Dermis microvascular lymphatic vessel endothelial cell (primary cell): ENCODE measurements at regions not wholly inside any gene's neighbourhood (a gene's known extent, or its start where the extent isn't known, plus 50 kb on each side); places are given as distances from the start of the nearest gene placed in this dataset.

Source experiments
- DNase-seq, 2 donors: peaks; one replicate each; pipeline versions ENCODE4 v3.0.0 to v3.0.0-alpha.2; 2010; ENCODE audit warnings: low read depth in 2 of 2

DNA sequence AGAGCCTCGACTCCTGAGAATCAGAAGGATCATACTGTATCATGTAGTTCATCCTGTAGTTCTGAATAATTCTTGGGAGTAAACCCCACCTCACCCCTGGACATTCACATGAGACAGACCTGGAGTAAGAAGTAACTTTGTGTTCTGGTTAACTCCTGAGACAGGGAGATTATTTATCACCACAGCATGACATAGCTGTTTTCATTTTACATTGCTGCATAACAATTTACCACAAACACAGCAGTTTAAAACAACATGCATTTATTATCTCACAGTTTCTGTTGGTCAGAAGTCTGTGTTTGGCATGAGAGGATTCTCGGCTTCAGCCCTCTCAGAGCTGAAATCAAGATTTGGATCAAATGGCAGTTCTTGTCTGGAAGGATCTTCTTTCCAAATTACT lies 855.8 kb upstream of the FANCL start:
- DNase-seq = no peak

DNA sequence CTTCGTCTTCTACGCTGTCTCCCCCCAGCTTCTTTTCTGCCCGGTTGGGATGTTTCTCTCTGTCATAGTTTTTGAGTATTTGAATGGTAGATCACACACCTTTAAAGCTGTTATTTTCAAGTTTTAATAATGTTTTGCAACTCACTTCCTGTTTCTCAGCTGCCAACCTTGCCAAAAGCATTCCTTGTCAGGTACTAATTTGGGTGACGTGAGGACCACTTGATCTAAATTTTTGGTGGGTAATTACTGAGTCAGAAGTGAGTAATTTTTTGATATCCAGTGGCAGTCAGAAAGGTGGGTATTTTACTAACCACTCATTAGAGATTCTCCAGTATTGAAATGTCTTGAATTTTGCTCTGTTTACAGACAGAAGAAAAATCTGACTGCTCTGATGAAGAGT lies 852.4 kb upstream of the FANCL start:
- no peak for DNase-seq

GRCh38 chr2:59084326-59084725 lies 843.2 kb upstream of the FANCL start:
- DNase-seq = no peak

- DNase-seq = no peak
These were observed 842.1 kb upstream of the FANCL start for GRCh38 chr2:59083075-59083828.

GRCh38 chr2:59082657-59083056 lies 841.5 kb upstream of the FANCL start:
- DNase-seq = no peak

DNA sequence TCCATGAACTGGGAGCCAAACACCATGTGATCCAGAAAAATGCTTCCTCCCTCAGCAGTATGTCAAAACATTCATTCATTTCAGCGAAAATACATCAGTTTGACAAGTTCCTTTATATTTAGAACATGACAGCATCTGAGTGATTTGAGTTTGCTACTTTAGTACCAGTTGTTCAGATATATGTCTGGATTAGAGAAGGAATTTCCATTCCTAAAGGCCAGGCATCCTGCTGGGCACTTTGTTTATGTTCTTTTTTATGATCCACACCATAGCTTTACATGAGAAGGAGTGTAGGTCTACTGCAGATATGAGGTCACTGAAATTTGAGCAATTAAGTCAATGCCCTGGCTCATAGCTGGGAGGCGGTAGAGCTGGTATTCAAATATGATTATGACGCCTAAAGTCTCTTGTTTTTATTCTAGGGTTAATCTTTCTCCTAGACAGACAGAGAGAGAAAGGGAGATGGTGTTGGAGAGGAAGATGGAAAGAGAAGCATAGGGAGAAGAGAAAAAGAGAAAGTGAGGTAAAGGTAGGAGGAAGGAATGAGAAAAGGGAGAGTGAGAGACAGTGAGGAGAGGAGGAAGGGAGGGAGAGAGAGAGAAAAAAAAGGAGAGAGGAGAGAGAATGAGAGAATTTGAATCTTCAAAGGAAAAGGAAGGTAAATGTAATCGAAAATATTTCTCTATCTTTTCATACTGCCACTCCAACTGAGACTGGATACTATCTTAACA lies 839.5 kb upstream of the FANCL start:
- DNase-seq = no peak

DNA sequence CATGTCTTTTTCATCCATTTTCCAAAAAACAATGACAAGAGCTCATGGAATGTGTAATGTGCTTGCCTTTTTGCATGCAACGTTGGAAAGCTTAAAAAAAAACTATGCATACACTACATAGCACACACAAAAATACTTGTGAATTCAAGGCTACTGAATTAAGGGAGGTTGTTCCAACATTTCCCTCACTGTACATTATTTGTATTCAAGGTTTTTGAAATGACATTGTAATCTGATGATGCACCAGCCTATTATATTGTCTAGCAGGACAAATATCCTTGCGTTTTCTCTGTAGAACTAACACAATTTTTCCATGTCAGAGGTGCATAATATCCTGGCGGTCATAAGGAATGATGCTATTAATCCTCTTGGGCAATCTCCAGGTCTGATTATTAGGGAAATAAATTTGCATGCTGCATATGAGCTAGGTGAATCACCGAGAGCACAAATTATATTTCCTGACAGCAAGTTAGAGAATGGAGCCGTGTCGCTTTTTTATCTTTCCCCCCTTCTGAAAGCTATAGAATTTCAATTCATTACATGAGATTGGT lies 836.9 kb upstream of the FANCL start:
- no peak for DNase-seq

- no peak for DNase-seq
These were observed 836.1 kb upstream of the FANCL start for GRCh38 chr2:59077026-59077725.

DNA sequence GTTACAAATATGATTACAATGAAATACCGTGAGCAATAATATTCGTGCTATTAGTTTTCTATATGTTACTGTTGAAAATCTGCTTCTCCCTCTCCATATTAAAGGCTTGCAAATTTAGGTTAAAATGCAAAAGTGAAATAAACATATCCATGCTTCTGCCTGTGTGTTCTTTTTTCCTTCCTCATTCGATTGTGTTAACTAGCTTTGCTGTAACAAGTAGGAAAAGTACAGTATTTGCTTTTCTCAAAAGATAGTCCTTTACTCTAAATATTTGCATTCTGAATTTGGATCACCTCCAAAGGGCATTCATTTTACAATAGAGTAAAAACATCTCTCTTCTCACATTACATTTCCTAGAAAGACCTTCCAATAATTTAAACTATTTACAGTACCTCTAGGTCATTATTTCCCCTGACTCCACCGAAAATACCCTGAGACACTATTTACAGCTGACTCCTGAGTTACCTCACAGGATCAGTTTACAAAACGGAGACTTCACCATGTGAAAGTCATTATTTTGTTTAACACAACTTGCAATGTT lies 835.0 kb upstream of the FANCL start:
- DNase-seq = no peak

DNA sequence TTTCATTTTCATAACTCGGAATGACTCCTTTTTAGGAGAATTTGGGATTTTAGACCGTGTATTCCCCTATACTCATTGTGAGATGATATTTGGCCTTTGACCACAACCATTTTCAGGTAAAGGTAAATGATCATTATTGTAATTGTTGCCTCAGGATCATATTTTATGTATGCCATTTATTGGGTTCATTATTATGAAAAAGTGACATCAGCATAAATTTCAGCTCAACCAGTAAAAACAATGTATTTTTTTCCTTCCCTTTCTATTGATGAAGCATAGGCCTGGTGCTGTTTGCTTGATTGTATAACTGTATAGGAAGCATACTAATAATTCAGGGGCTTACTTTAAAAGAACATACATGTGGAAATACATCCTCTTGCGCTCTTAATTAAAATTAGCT lies 832.9 kb upstream of the FANCL start:
- DNase-seq = no peak

GRCh38 chr2:59073286-59073685 lies 832.2 kb upstream of the FANCL start:
- no peak for DNase-seq

GRCh38 chr2:59068255-59068654 lies 827.1 kb upstream of the FANCL start:
- DNase-seq = no peak

DNA sequence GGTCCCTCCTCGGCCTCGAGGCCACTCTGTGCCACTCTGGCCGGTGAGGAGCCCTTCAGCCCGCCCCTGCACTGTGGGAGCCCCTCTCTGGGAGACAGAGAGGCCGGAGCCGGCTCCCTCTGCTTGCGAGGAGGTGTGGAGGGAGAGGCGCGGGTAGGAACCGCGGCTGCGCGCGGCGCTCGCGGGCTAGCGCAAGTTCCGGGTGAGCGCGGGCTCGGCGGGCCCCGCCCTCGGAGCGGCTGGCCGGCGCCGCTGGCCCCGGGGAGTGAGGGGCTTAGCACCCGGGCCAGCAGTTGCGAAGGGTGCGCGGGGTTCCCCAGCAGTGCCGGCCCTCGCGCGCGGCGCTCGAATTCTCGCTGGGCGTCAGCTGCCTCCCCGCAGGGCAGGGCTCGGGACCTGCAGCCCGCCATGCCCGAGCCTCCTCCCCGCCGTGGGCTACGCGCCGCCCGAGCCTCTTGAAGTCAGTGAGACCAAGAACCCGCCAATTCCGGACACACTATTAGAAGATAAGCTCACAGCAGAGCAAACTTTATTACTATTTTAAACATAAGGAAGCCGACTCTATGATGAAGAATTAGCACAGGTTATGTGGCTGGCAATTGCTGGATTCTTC lies 825.8 kb upstream of the FANCL start:
- DNase-seq = no peak

- DNase-seq = no peak
These were observed 806.4 kb upstream of the FANCL start for GRCh38 chr2:59047373-59047995.

DNA sequence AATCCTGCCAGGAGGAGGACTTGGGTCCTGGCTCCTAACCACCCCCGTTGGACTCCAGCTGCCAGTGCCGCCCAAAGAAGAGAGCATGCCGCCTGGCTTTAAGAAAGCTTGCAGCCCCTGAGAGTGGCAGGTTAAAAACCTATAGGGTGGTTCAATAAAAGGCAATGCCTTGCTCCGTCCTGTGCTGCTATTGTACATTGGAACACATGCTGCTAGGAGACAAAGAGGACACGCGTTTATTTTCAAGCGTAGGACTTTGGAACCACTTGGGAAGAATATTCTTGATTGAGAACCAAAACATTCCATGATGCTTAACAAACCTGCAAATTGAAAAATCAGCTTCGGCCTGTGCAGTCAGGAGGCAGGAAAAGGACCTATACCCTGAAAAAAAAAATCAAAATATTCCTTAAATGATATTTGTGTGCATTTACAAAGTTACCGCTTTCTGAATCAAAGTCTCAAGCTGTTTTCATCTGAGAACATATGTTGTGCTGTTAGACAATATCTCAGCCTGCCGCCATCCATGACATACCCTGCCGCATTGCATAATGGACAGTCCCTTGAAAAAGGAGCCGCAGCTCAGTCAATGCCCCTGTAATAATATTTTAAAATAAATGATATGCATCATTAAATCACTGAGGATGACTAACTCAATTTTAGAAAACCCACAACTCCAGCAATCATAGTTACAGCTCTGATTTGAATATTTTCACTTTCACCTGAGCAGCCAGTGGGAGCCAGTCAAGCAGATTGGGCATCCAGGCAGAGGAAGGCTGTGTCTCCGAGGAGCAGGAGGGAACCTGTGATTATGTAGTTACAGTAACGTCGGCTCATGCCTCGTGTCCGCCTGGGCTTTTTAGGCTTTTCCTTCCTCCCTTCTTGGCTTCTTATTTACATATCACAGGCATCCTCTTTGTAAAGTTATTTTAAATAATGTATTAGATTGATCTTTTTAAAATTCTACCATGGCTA lies 805.6 kb upstream of the FANCL start:
- no peak for DNase-seq

DNA sequence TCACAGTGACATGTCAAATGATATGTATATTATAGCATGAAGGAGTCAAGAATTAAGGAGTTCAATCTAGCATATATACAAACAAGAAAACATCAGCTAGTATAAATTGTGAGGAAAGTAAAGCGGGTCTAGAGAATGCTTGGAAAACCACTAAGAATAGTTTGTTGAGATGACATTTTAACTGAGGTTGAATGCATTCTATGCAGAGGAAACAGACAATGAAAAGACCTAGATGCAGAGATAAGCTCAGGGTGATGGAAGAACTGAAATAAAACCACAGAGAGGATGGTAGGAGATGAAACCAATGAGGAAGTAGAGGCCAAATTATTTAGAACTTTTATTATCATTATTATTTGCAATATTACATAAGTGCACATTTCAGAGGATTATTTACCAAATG lies 803.6 kb upstream of the FANCL start:
- DNase-seq = no peak

DNA sequence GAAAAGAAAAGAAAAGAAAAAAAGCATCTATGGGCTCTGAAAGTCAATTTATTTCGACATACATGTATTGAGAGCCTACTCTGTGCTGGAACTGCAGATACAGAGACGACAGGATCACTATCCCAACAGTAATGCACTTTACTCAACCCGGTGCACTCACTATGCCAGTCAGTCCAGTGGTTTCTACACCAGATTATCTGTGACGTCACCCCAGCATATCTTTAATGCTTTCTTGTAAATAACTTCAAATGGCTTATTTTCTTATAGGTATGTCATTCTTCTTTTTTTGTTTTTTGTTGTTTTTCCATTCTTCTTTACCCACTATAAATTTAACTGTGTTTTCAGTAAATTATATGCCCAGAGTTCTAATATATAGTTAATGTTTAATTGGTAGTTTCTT lies 800.0 kb upstream of the FANCL start:
- DNase-seq = no peak

- DNase-seq = no peak
These were observed 793.7 kb upstream of the FANCL start for GRCh38 chr2:59034837-59035236.

GRCh38 chr2:59034106-59034505 lies 793.0 kb upstream of the FANCL start:
- DNase-seq = no peak

- DNase-seq = no peak
These were observed 792.5 kb upstream of the FANCL start for GRCh38 chr2:59033661-59034060.
